Putamen (tissue), 1 donor: ENCODE measurements at regions not wholly inside any gene's neighbourhood (a gene's known extent, or its start where the extent isn't known, plus 50 kb on each side); places are given as distances from the start of the nearest gene placed in this dataset.
A peak's percentile ranks its signal among the peaks of the same experiment; 100 is the strongest.
"Not testable (repeated sequence)": the region's sequence is repeated elsewhere in the genome, so short reads cannot be mapped to it uniquely, and the experiment has no call there.

Source experiments
- DNase-seq: peaks from one replicate; pipeline ENCODE4 v3.0.0-alpha.2; 2016; ENCODE audit warnings: low spot score

- no peak for DNase-seq
These were observed 389.2 kb upstream of the EMCN start for GRCh38 chr4:100906973-100907372.

GRCh38 chr4:100900945-100901344 lies 383.1 kb upstream of the EMCN start:
- DNase-seq, result not testable (repeated sequence)

- no peak for DNase-seq
These were observed 382.3 kb upstream of the EMCN start for GRCh38 chr4:100900134-100900533.

GRCh38 chr4:100898844-100899243 lies 381.0 kb upstream of the EMCN start:
- DNase-seq, result no peak

- no peak for DNase-seq
These were observed 377.9 kb upstream of the EMCN start for GRCh38 chr4:100895556-100896197.

- no peak for DNase-seq
These were observed 376.6 kb upstream of the EMCN start for GRCh38 chr4:100894339-100894870.

DNA sequence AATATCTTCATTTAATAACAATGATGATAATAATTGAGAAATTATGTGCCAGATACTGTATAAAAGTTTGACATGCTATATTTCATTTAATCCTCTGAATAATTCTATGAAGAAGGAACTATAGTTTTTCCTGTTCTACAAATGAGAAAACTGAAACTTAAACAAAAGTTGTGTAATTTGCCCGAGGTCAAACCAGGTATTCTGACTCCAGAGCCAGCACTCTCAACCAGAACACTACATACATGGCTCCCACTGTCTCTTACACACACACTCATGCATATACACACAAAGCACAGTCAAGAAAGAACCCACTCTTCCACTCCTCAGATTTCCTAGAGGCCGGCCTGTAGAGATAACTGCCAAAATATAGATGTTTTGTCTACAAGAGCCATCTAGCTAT lies 374.0 kb upstream of the EMCN start:
- no peak for DNase-seq

DNA sequence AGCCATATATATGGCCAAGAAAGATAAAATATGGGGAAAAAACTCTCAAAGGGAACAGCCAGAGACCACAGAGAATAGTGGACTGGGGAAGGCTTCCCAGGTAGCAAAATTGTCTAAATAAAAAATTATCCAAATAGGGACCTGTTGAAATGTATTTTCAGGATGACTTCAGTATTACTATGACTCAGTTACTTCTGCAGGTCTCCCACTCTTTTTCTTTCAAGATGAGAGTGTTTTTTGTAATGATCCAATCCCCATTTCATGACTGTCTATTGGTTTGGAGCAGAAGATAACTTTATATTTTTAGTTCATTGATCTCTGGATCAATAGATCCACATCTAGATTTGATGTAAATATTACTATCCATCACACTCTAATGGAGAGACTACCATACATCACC lies 372.1 kb upstream of the EMCN start:
- DNase-seq, result no peak

DNA sequence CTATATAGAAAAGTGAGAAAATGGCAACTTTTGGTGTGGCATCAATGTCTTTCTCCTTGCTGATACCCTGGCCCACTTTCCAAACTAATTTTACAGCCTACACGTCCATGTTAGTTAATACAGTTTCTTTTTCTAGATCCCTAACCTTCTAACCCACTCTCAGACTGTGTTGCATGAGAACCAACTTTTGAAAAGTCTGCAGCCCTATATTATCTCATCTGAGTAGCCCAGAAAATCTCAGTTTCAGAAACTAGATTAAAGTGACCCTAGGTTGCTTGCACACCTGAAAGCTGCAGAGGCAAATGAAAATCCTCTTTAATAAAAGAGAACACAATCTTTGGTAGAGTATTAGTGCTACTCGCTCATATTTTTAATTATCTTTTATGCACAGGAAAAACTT lies 371.6 kb upstream of the EMCN start:
- no peak for DNase-seq

GRCh38 chr4:100882661-100883060 lies 364.8 kb upstream of the EMCN start:
- DNase-seq, result no peak

GRCh38 chr4:100881283-100881682 lies 363.5 kb upstream of the EMCN start:
- no peak for DNase-seq

GRCh38 chr4:100880011-100880410 lies 362.2 kb upstream of the EMCN start:
- no peak for DNase-seq

GRCh38 chr4:100879471-100879870 lies 361.6 kb upstream of the EMCN start:
- DNase-seq, result no peak

GRCh38 chr4:100876546-100876945 lies 358.7 kb upstream of the EMCN start:
- no peak for DNase-seq

- no peak for DNase-seq
These were observed 357.7 kb upstream of the EMCN start for GRCh38 chr4:100875296-100876068.

DNA sequence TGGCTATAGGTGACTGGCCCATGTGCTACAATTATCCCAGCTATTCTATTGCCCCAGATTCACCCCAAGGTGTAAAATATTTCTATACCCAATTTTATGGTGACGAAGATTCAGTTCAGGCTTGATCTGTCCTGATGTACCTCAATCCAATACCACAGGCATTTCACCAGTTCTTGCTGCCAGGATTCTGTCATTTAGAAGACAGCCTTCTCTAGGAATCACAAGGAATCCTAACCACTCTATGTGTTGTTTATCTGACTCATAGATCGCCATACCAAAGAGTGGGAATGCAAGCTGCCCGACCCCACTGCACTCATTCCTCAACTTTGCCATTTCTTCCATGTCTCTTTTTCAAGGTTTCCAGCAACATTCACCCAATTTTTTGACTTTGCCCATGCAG lies 355.0 kb upstream of the EMCN start:
- DNase-seq, result no peak

- DNase-seq, result no peak
These were observed 353.3 kb upstream of the EMCN start for GRCh38 chr4:100870940-100871772.

DNA sequence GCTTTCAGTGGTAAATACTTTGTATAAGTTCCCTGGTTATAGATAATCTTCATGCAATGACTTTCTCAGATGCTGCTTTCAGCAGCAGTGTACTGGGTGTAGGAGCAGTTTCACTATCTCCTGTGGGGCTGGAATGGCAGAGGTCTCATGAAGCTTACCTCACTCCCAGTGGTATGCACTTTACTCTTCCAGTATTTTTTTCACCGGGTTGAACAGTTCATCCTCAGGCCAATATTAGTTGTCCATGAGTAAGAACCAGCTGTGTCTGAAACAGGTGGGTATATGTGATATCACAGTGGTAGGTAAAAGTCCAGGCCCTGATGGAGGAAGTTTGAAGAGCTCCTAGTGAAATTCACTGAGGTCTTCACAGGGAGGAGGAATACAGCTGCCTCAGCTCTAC lies 351.5 kb upstream of the EMCN start:
- DNase-seq, result no peak

DNA sequence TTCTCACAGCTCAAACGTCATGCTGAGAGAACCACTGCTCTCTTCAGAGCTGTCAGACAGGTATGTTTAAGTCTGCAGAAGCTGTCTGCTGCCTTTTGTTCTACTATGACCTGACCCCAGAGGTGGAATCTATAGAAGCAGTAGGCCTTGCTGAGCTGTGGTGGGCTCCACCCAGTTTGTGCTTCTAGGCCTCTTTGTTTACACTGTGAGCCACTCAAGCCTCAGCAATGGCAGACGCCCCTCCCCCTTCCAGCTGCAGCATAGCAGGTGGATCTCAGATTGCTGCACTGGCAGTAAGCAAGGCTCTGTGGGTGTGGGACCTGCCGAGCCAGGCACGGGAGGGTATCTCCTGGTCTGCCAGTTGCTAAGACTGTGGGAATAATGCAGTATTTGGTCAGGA lies 350.5 kb upstream of the EMCN start:
- DNase-seq, result not testable (repeated sequence)

GRCh38 chr4:100852326-100852725 lies 334.5 kb upstream of the EMCN start:
- DNase-seq, result no peak

GRCh38 chr4:100849319-100849718 lies 331.5 kb upstream of the EMCN start:
- DNase-seq, result peak; percentile 93

- DNase-seq, result no peak
These were observed 331.0 kb upstream of the EMCN start for GRCh38 chr4:100848841-100849240.

DNA sequence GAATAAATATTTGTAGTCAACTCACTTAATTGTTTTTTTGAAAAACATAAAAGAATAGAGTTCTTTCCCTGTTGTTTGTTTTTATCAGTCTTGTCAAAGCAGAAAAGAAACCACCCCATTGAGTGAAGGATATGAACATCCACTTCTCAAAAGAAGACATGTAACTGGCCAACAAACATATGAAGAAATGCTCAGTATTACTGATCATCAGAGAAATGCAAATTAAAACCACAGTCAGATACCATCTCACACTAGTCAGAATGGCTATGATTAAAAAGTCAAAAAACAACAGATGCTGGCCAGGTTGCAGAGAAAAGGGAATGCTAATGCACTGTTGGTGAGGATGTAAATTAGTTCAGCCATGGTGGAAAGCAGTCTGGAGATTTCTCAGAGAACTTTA lies 326.1 kb upstream of the EMCN start:
- DNase-seq, result no peak
